ENCODE measurements at regions not wholly inside any gene's neighbourhood (a gene's known extent, or its start where the extent isn't known, plus 50 kb on each side); places are given as distances from the start of the nearest gene placed in this dataset.
"Not testable (repeated sequence)": the region's sequence is repeated elsewhere in the genome, so short reads cannot be mapped to it uniquely, and the experiment has no call there.

DNA sequence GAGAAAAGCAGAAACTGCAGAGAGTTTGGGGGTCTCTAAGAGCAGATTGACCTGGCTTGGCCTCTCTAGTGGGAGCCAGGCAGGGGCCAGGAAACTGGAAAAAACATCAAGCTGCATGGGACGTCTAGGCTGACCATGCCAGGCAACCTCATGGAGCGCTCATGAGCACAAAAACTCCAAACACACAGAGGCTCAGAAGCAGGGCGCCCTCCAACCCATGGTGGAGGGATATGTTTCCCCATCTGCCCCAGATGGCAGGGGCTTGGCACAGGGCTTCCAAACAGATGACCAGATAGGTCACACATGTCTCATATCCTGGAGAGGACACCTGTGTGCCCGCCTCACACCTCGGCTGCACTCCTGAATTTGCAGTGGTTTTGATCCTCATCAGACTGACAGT lies 879.0 kb downstream of the UQCRFS1 start:
- no peak for DNase-seq

DNA sequence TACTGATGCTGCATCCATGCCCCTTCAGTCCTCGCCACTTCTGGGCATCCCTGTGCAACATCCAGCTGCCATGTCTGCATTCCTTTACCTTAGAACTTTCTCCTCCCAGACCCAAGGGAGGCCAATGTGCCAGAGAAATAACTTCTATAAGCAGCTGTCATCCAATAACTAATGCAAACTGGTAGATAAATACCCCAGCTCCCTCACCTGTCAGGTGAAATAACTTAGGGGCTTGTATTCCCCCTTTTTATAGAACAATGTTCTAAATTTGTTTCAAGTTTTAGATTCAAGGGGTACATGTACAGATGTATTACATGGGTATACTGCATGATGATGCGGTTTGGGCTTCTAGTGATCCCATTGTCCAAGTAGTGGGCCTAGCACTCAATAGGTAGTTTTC lies 880.1 kb downstream of the UQCRFS1 start:
- DNase-seq, result no peak

DNA sequence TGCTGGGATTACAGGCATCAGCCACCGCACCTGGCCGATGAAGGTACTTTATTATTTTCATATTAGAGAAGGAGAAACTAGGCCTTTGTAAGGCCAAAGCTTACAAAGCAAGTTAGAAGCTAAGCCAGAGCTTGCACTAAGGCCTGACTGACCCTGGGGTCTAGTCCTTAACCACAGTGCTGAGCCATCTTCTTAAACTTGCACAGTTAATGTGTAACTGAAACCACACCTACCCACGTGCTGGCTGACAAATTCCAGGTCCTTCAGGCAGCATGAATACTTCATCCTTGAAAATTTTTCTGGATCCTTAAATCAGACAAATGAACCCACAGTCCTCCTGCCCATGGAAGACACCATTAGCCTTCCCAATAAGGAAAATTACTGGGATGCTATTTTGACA lies 880.6 kb downstream of the UQCRFS1 start:
- no peak for DNase-seq

DNA sequence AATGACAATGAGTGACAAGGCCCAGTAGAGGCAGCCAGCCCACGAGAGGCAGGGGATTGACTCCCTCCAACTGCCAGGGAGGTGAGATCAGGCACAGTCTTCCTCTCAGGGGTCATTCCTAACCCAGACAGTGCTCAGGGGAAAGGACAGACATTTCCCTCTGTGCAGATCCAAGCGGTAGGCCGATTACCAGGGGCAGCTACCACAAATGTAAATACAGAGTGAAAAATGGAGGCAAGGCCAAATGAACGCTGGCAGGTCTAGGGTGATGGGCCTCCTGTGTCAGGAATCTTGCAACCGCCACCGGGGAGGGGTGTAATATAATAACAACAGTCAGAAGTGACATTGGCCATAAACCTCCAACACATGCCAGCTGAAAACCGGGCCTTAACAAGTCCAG lies 881.4 kb downstream of the UQCRFS1 start:
- no peak for DNase-seq

DNA sequence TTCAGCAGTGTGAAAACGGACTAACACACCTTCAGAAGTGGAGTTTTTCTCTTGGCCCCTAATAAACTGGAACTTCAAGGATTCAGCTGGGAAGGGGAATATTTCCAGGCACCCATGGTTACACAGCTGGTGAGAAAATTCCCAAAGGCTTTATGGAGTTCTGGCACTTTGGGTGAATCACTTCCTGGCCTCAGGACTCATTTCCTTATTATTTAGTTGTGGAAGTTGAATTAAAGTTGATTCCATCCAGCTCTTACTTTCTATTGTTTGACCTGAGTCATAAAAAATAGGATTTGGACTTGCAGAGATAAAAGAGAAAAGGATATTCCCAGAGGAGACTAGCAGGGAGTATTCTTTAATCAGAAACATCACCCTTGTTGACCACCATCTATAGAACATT lies 882.1 kb downstream of the UQCRFS1 start:
- no peak for DNase-seq

DNA sequence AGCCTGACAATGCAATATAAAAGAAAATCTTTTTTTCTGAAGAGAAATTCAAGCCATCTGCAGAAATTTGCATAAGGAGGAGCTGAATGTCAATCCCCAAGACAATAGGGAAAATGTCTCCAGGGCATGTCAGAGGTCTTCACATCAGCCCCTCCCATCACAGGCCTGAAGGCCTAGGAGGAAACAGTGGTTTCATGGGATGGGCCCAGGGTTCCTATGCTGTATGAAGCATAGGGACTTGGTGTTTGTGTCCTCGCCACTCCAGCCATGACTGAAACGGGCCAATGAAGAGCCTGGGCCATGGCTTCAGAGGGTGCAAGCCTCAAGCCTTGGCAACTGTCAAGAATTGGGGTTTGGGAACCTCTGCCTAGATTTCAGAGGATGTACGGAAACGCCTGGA lies 883.5 kb downstream of the UQCRFS1 start:
- no peak for DNase-seq

DNA sequence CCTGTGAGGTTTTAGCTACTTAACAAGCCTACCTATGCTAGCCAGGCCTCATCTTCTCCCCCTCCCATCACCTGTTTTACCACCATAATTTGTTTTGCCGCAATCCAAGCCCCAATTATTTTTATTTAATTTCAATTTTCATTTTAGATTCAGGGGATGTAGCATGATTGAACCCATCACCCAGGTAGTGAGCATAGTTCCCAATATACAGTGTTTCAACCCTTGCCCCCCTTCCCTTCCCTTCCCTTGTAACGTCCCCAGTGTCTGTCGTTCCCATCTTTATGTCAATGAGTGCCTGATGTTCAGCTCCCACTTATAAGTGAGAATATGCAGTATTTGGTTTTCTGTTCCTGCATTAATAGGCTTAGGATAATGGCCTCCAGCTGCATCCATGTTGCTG lies 885.0 kb downstream of the UQCRFS1 start:
- DNase-seq, result no peak

DNA sequence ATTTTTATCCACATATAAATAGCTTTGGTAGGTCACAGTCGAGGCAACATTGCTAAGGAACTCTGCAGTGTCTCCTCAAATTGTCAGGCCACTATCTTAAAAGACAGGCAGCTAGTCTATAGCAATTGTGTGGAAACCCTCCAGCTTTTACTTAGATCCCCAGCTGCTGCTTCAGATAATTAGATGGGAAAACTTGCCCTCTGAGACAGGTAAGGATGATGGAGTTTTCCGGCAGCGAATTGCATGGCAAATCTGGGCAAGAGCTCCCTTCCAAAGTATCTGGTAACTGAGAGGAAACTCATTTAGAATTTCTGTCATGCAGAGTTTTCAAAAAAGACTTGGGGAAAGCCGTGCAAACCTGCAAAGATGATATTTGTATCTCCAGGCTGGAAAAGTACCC lies 886.2 kb downstream of the UQCRFS1 start:
- no peak for DNase-seq

DNA sequence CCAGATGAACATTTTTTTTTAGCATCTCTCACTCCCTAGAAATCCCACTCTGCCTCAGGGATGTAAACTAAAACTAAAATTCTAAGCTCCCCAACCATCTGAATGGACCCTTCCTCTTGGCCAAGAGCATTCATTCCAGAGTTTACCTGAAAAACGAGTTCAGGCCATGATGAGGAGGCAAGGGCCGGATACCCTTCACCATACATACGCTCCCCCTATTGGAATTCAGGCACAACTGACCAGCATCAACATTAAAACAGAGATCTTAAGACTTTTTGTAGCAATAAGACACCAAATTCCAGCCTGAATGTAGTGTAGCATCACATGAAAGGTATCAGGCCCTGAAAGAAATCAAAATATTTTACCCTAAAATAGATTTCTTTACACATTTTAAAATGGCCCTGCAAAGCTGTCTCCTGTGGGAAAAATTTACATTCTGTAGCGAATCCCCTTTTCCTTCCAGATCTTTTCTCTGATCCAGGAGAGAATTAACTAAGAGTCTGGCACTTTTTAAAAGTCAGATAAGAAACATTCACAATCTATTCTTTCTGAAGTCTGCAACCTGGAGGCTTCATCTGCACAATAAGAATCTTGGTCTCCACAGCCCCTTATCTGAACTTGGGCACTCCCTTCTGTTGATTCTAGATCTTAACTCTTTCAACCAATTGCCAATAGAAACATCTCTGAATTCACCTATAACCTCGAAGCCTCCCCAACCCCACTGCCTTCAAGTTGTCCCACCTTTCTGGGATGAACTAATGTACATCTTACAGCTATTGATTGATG lies 888.5 kb downstream of the UQCRFS1 start:
- DNase-seq, result no peak

DNA sequence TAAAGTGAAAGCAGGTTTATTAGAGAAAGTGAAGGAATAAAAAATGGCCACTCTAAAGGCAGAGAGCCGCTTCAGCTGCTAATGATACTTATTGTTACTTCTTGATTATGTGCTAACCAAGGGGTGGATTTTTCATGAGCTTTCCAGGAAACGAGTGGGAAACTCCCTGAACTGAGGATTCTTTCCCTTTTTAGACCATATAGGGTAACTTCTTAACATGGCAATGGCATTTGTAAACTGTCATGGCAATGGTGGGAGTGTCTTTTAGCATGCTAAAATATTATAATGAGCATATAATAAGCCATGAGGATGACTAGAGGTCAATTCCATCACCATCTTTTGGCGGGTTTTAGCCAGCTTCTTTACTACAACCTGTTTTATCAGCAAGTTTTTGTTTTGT lies 890.0 kb downstream of the UQCRFS1 start:
- no peak for DNase-seq

DNA sequence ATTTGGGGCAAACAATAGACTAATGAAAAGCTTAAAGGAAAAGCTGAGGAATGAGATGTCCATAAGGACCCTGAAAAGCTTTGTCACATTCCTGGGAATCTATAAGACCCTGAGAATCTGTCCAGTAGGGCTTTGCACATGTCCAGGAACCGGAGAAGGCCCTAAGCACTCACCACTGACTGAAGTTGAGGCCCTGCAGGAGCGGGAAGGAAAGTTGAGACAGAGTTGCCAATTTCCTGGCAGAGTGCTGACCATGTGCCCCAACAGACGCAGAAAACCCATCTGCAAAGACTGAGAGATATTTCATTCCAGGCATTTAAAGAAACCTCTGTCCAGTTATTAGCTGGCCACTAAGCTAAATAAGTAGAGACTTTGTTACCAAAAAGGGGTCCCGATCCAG lies 890.5 kb downstream of the UQCRFS1 start:
- no peak for DNase-seq

DNA sequence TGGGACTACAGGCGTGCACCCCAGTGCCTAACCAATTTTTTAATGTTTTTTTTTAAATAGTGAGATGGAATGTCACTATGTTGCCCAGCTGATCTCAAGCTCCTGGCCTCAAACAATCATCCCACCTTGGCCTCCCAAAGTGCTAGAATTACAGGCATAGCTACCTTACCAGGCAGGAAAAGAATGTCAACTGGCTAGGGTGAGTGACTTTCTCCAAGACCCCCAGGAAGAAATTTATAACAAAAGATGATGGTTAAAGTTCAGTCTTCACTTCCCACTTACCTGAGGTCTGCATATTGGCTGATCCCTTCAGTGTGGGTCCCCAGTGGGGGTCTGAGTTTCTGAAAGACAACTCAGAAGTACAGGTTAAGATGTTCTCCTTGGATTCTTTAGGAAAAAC lies 893.0 kb downstream of the UQCRFS1 start:
- DNase-seq, result no peak

DNA sequence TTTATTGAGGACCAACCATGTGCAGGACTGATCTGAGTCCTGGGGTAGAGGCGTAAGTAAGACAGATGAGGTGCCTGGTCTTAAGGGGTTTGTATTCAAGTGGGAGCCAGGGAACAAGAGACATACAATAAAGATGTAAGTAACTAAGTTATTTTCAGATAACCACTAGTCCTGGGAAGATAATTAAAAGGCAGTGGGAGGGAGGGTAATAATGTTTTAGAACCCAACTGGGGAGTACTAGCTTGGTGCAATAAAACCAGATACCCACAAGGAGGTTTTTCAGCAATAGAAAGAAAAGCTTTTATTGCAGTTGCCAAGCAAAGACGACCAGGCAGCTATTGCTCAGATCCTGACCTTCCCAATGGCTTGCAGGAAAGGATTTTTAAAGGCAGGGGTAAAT lies 893.7 kb downstream of the UQCRFS1 start:
- DNase-seq, result no peak

DNA sequence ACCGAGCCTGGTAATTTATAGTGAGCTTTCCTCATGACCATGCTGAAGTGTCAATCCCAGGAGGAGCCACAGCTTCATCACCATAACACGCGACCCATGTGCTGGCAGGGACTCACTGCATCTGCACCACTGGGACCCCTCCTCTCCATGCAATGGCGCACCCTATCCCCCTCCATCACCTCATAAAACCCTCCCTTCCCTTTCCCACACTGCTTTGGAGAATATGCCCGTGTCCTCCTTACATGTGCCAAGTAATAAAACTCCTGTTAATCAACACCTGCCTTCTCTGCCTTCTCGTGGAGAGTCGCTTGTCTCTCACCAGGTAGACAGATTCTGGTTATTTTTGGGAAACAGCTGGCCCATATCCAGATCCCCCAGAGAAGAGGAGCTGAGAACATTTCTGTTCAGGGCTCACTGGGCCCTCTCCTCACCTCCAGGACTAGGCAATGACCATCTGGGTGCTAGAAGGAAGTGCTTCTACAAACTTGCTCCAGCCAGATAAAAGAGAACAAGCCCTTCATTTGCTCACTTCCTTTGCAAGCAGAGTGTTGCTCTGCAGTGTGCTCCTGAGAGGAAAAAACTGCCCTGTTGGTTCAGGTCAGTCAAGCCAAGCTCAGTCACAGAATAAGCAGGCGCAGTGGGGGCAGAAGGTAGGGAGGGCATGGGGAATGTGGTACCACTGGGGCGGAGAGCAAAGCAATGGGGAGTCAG lies 894.3 kb downstream of the UQCRFS1 start:
- no peak for DNase-seq

DNA sequence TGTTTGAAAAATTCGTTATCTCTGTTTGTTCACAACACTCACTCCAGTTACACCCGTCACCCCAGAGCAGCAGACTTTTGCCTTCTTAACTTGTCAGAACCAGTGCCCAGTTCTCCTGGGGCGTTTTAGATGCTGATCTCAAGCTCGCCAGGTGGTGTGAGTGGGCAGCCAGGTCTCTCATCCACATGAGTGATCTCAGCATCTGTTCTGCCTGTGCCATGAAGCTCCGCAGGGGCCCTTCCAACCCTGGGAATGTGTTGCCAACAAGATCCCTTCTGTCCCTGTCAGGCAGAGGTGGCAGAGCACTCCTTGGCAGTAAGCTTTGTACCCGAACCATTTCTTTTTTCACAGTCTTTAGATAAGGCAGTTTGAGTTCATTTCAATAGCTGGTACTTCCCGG lies 896.5 kb downstream of the UQCRFS1 start:
- DNase-seq, result no peak

DNA sequence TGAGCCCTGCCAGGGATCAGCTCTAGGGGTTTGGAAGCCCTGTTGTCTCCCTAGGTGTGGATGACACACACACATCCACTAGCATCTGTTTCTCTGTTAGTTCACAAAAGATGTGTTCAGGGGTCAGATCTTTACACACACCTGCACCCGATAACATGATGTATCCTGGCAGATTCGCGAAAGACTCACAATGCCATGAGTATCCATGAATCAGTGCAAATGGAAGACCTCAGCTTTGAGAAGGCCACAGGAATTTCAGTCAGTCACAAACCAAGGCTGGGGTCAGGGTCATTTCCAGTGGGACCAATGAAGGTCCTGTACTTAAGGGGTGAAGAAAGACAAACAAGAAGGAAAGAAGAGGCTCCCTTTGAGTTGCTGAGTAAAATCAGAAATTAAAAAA lies 898.2 kb downstream of the UQCRFS1 start:
- no peak for DNase-seq

DNA sequence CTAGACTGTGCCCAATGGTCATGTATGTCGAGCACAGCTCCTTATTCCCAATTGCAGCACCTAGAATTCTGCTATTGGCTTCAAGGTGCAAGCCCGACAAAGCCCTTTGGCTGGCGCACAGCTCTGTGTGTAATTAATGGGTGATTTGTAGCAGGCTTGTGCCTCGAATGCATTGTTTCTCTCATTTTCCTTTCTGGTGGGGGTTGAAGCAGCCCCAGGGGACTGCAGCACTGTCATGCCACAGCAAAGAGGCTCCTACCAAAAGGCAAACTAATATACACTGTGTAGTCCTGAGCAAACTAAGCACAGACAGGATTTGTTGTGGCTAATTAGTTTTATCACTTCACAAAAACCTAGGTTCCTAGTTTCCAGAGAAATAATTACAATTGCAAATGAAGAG lies 898.7 kb downstream of the UQCRFS1 start:
- no peak for DNase-seq

DNA sequence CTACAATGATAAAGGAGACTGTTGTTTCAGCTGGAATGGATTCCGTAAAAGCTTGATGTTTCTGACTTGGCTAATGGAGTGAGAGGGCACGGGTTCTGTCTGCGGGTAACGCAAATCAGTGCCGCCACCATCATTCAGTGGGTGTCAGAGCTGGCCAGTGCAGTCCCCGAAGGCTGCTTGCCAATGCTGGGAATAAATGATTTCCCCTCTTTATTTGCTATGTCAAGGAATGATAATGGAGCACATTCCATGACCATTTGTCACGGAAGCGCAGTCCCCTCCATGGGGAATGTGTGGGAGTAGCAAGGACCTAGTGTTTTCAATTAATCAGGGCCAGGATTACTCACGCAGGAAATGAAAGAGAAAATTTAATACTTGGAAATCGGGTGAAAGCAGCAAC lies 899.3 kb downstream of the UQCRFS1 start:
- no peak for DNase-seq

DNA sequence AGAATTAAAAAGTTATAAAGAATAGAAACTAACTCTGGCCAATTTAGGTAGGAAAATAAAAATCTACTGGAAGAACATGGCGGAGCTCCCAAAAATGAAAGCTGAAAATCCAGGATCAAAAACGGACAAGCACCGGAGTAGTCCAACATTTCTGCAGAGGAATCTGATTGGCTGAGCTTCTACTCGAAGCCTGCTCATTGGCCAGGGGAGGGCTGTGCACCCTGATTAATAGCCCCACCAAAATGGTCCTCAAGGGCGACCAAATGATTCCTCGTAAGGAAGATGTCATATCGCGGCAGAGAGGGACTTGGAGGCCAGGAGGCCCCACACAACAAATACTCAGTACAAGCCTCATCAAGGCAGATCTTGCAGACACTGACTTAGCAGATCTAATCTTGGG lies 900.7 kb downstream of the UQCRFS1 start:
- DNase-seq, result no peak

DNA sequence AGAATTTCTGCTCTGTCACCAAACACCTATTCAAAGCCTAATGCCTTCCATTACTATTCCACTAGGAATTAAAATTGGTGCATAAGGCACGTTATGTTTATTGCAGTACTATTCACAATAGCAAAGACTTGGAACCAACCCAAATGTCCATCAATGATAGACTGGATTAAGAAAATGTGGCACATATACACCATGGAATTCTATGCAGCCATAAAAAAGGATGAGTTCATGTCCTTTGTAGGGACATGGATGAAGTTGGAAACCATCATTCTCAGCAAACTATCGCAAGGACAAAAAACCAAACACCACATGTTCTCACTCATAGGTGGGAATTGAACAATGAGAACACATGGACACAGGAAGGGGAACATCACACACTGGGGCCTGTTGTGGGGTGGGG lies 902.1 kb downstream of the UQCRFS1 start:
- not testable (repeated sequence) for DNase-seq

DNA sequence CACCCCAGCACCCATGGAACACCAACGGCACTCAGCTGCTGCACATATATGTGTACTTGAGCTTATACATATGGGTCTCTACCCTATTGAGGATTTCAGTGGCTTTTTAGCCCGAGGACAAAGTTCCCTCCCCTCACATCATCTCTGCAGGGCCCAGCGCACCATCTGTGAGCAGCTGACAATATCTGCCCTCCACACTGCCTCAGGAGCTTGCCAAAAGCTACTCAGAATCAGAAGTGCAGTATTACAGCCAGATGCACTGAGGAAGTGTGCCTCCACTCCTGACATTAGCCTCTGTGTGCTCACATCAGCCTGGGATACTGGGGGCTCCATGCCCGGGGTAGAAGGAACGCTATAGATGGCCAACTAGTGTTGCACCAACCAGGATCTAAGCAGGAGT lies 903.9 kb downstream of the UQCRFS1 start:
- DNase-seq, result no peak

DNA sequence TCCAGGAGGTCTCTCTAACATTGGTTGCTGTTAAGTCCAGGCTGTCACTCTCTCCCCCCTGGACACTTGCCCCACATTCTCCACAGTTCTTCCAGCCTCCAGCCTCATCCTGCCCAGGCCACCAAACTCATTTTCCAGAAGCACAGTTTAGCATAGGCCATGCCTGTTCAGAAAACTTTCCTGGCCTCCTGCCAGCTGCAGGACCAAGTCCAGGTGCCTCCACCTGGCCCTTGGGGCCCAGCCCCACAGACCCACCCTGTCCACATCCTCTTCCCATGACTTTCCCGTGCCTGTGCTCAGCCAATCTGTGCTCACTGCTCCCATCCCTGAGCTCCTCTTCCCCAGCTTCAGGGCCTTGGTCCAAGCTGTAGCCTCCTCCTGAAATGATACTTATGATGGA lies 905.0 kb downstream of the UQCRFS1 start:
- no peak for DNase-seq

DNA sequence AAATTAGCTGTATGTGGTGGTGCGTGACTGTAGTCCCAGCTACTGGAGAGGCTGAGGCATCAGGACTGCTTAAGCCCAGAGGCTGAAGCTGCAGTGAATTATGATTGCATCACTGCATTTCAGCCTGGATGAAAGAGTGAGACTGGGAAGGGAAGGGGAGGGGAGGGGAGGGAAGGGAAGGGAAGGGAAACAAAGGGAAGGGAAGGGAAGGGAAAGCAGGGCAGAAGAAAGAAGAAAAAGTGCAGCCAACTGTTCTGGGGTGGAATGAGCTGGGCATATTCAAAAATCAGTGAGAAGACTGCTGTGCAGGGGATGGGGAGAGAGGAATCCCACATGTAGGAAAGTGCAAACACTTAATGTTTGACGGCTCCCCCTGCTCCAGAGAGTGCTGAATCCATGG lies 905.5 kb downstream of the UQCRFS1 start:
- DNase-seq, result no peak

DNA sequence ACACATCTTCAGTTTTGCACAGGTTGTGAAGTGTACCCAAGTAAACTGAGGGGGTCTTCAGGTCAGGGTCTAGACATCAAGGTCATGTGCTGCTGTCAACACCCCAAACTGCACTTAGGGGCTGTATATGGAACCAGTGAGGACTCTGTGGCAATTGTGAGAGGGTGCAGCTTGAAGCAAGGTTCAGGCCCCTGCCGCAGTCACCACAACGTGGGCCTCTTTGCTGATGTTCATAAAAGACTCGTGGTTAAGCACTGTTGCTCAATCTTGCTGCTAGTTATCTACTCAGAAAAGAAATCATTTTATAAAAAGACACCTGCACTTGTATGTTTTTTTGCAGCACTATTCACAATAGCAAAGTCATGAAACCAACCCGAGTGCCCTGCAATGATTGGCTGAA lies 907.4 kb downstream of the UQCRFS1 start:
- no peak for DNase-seq

DNA sequence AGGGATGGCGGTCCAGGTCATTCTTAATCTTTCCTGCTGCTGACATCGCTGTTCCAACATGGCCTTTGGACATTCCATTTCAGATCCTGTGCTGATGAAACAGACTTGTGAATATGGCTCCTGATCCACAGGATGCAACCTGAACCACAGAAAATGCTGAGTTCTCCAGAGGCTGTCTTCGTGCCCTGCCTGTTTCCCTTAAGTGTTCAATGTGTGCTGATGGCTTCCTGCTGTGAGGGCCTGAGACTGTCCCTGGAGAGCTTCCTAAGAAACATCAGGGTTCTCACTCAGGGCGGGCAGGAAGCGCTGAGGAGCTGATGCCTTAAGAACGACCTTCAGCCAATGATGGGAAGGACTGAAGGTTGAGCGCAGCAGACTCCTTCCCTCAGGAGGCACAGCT lies 909.4 kb downstream of the UQCRFS1 start:
- DNase-seq, result no peak
